ENCODE measurements at regions not wholly inside any gene's neighbourhood (a gene's known extent, or its start where the extent isn't known, plus 50 kb on each side); places are given as distances from the start of the nearest gene placed in this dataset.
A peak's percentile ranks its signal among the peaks of the same experiment; 100 is the strongest.
"Not testable (repeated sequence)": the region's sequence is repeated elsewhere in the genome, so short reads cannot be mapped to it uniquely, and the experiment has no call there.

DNA sequence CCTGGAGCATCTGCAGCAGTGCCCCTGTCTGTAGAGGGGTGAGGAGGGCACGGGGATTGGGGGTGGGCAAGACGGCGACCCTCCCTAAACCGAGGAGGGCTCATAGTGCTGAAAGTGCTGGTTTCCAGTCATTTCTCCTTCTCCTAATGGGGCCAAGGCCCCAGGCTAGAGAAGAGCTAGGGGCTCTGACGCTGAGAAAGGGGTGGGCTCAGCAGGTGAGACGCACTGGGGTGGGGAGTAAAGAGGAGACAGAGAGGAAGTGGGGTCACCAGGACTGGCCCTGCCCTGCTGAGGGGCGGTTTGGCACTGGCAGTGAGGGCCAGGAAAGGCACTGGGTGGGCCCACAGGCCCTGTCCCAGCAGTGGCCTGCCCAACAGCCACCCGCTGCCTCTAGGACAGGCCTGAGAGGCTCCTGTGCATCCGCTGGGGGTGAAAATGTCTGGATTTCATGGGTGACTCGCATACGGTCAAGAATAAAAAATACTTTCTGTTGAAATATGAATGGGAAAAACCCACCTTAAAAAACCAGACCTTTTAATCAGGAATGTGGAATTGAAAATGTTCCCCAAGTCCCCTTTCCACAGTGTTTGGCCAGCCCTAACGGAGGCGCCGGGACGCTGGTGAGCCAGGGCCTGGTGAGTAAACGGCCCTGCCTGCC lies 122.4 kb upstream of the SMURF2 start:
- DNase-seq (ENCODE audit: low read depth in 3 of 3), result no peak

DNA sequence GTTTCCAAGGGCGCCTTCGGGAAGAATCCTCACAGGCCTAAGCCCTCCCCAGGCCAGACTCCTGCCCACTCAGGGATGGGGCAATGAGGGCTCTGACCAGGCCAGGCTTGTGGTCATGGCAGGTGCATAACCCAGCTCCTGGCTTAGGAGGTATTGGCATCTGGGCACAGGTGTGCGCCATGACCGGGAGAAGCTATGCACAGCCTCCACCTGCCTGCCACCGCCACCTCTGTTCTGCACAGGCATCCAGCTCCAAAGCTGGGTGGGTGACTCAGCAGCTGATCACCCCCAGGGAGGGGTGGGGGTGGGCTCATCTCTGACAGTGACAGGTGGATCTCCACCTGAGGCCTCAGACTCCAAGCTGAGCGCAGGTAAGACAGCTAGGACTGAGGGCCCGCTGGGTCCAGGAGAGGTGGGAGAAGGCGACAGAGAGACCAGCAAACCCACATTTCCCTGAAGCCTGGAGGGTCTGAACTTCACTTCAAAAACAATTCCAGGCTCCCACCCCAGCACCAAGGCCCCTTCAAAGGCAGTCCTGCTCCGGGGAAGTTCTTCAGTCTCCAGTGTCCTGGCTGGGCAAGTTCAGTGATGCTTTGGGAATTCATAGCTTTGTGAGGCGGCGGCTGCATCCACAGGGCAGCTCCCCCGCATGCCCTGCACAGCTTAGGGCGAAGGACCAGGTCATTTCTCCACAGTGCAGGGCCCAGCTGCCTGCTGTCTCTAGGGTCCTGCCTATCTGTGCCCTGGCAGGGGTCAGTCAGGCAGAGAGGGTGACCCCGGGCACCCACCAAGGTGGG lies 121.6 kb upstream of the SMURF2 start:
- DNase-seq (ENCODE audit: low read depth in 3 of 3), result no peak

GRCh38 chr17:64783031-64783461 lies 120.9 kb upstream of the SMURF2 start:
- DNase-seq (ENCODE audit: low read depth in 3 of 3), result no peak

DNA sequence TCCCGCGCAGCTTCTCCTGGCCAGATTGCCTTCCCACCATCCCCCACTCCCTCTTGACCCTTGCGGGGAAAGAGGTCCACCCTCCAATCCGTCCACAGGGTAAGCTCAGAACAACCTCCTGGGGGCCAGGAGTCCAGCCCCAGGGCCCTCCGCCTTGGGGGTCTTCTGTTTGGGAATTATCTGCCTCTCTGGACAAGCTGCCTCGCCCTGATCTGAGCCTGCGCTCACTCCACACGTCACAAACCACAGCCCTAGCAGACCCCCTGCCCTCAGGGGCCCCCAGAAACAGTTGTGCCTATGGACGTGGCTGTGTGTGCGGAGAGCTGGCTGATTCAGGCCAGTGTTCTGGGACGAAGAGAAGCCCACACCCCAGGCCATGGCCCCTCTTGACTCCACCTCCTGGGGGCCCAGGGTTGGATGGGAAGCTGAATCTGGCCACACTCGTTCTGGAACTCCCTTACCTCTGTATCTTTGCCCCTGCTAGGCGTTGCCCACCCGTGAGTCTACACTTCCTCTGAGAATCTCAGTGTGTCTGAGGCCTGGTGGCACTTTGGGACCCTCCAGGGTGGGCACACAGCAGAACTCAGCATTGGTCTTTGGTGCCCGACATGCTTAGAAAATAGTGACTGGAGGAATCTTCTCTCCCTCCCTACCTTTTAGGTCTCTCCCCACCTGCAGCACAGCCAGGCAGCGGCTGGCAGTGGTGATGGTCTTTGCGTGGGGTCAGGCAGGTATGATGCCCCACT lies 119.9 kb upstream of the SMURF2 start:
- no peak for DNase-seq (ENCODE audit: low read depth in 3 of 3)

GRCh38 chr17:64781014-64781756 lies 119.1 kb upstream of the SMURF2 start:
- no peak for DNase-seq (ENCODE audit: low read depth in 3 of 3)

DNA sequence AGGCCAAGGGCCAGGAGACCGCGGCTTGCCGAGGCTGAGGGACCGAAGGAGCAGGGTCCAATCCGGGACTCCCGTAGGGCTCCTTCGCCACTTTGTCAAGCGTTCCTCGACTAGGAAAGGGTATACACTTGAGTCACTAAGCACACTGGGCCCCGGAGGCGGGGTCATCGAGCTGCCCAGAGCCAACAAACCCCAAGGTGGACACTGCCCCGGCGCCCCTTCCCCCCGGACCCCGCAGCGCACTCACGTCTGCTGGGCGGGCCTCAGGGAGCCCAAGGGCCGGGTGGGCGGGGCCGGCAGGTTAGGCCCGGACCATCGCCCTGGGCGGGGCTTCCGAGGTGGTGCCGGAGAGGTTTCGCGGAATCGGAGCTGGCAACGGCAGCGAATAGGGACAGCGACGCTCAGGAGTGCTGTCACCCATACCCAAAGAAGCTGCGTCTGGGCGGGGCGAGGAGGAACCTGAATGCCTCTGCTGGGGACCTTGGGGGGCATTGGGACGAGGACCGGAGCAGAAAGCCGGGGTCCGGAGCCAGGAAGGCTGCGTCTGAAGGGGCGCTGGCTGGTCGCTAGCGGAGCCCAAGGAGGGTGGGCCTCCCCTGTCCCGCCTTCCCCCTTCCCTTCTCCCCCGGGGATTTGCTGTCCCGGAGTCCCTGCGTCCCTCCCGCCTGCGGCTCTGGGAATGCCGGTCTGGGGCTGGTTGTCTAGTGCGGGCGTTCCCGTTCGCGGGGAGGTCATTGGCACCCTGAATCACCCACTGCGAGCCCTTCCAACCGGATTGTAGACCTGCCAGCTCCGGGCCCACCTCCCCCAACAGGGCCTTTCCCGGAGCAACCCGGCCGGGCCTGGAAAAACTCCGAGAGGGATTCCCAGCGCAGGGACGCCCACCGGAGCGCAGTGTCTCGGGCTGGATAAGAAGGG lies 118.2 kb upstream of the SMURF2 start:
- peak; percentile 52 to 70 (median 57) for DNase-seq (ENCODE audit: low read depth in 3 of 3)

DNA sequence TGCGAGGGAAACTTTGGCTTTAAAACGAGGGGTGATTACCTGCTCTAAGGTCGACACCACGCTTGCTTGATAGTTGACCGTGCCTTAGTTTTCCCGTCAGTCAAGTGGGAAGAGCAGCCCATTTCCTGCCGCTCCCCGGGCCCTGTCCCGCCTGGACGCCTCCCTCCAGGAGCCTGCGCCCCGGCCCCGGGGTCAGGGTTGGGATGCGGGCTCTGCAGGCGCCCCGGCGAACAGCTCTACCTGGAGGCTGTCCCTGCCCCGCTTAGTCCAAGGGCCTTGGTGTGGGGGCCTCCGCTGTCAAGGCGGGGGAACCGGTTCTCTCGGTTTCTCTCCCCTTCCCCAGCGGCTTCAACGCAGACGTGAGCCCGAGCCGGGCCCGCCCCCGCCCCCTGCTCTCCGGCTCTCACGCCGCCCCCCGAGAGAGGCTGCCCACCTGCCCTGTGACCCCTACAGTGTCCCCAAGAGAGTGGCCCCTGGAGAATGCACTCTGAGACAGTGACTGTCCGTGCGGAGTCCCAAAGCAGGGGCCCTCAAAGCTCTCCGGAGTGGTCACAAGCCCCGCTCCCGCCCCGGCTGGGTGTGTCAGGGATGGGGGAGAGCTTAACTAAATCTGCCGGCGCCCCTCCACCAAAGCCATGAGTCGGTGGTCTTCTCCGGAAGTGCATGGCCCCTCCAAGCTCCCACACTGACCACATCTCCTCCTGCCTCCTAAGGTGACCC lies 117.4 kb upstream of the SMURF2 start:
- no peak for DNase-seq (ENCODE audit: low read depth in 3 of 3)

DNA sequence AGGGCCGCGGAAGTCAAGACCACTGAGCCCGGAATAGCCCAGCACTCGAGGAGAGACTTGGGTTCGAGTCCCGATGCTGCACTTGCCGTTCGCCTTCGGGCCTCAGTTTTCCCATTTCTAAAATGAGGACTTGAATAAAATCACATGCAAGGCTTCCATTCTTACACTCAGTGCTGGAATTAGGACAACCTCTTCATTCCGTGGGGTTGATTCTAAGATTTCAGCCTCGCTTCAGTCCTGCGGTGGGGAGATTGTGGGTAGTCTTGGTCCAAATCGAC lies 116.9 kb upstream of the SMURF2 start:
- DNase-seq (ENCODE audit: low read depth in 3 of 3), result not testable (repeated sequence)

- no peak for DNase-seq (ENCODE audit: low read depth in 3 of 3)
These were observed 116.4 kb upstream of the SMURF2 start for GRCh38 chr17:64778240-64779097.

DNA sequence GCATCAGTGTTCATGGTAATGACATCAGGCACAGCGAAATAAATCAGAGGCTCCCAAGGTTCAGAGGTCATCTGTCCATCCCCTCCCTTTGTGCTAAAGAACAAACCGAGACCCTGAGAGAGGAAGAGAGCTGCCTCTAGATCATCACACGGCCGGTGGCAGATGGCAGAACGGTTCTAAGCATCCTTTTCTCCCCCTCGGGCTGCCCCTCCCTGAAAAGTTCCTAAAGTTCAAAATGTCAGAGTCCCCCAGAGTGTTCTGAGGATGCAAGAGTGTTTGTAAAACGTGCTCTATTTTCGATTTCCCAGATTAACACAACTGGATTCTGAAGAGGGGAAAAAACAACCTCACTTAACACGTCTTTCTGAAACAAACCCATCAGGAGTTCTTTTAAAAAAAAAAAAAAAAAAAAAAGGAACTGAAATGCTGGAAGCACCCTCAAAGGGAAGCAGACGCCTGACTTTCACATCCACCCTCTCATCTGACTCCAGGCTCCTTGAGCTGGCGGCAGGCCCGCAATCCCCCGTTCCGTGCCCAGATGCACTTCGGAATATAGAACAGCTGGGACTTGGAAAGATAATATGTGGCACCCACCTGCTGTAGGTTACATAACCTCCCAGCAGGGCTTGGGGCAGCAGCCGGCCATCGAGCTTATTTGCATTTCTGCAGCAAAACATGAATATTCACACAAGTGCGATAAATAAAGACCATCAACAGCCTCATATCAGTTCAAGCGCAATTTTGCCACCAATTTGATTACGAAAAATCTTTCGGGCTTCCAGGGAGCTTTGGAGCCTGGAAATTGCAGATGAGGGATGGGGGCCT lies 115.5 kb upstream of the SMURF2 start:
- DNase-seq (ENCODE audit: low read depth in 3 of 3), result no peak

GRCh38 chr17:64776720-64777414 lies 114.8 kb upstream of the SMURF2 start:
- DNase-seq (ENCODE audit: low read depth in 3 of 3), result peak; percentile 39 to 65 (median 52)

GRCh38 chr17:64775701-64776570 lies 113.8 kb upstream of the SMURF2 start:
- DNase-seq (ENCODE audit: low read depth in 3 of 3), result no peak

DNA sequence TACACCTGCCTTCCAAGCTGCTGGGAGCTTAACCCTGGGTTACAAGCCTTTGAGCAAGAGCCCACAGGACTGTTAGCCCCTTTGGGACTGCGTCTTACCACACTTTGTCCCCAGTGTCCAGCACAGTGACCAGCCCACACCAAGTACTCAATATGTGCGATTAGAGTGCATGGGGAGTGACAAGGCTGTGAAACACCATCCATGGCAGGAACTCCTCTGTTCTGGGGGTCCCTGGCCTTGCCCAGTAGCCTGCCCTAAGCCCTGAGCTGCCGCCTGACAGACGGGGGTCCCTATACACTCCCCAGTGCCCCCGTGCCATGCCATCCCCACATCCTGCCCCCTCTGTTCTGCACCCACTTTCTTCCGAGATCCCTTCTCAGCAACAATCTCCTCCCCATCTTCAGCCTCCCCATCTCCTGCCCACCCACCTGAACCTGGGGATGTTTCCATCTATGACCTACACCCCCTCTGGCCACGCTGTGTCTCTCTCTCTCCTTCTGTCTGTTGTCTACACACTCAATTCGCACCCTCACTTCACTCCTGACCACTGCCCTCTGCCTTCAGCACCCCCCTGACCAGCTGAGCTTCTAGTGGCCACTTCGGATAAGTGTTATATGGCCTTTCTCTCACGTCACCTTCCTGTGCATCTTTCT lies 112.9 kb upstream of the SMURF2 start:
- no peak for DNase-seq (ENCODE audit: low read depth in 3 of 3)

DNA sequence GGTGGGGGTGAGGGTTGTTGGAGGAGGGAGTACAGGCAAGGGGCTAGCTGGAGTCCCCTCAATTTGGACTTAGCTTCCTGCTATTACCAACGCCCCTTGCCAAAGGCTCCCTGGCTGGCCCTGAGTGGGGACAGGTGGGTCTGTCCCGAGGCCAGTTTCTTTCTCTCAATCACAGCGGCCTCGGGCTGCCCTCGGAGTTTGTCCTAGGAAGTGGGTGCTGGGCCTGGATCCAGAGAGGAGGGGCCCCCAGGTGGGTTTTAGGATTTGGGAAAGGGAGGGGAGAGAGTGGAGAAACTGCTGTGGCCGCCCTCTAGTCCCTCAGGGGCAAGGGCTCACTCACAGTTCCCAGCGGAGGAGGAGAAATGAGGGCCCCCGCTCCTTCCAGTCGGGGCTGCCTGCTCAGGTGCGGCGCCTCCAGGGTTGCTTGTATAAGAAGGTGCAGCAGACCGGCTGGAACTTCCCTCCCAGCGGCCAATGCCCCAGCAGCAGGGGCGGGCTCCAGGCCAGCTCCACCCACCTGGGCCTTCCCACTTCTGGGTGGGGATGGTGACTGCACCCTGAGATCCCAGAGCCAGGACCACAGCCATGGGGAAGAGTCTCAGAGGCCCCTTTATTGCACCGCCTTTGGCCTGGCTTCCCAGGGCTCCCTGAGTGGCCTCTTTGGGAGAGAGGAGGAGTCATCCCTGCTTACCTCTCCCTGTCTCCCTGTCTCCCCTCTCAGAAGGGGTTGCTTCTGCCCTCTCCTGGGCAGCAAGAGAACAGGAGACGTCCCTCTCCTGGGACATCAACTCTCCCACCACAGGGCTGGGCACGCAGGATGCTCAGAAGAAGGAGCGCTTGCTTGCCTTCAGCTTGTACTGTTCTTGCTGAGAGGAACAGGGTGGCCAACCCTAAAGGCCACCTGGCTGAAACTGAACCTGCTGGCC lies 112.0 kb upstream of the SMURF2 start:
- DNase-seq (ENCODE audit: low read depth in 3 of 3), result no peak

GRCh38 chr17:64773386-64773835 lies 111.3 kb upstream of the SMURF2 start:
- DNase-seq (ENCODE audit: low read depth in 3 of 3), result no peak
